HG02588 (cell line): ENCODE measurements at regions not wholly inside any gene's neighbourhood (a gene's known extent, or its start where the extent isn't known, plus 50 kb on each side); places are given as distances from the start of the nearest gene placed in this dataset.
"Not testable (repeated sequence)": the region's sequence is repeated elsewhere in the genome, so short reads cannot be mapped to it uniquely, and the experiment has no call there.

Source experiments
- ATAC-seq: cut with Tn5 transposase; IDR thresholded peaks from one replicate; pipeline ENCODE4 v1.9.1; 2021; ENCODE audit warnings: mild to moderate bottlenecking, moderate library complexity; ENCODE audit not compliant: unreplicated experiment

GRCh38 chr7:13068032-13068431 lies 380.6 kb downstream of the ARL4A start:
- ATAC-seq: no peak

GRCh38 chr7:13069841-13070240 lies 382.4 kb downstream of the ARL4A start:
- ATAC-seq: no peak

- ATAC-seq: no peak
These were observed 384.6 kb downstream of the ARL4A start for GRCh38 chr7:13072014-13072413.

- no peak for ATAC-seq
These were observed 390.0 kb downstream of the ARL4A start for GRCh38 chr7:13077466-13077865.

- no peak for ATAC-seq
These were observed 390.7 kb downstream of the ARL4A start for GRCh38 chr7:13078105-13078504.

- ATAC-seq: no peak
These were observed 403.5 kb downstream of the ARL4A start for GRCh38 chr7:13090959-13091358.

- ATAC-seq: no peak
These were observed 404.7 kb downstream of the ARL4A start for GRCh38 chr7:13091974-13092707.

DNA sequence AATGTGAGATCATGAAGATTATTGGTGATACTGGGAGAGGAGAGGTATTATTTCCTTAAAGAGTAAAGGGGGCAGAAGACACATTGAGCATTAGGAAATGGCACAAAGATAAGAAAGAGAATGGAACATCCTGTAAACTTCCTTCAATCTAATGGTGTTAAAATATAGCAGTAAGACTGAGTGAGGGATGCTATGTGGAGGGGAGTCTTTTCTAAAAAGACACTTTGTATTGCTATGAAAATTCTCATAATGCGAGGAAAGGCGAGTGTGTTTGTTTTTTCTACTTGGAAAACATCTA lies 405.2 kb downstream of the ARL4A start:
- no peak for ATAC-seq

- no peak for ATAC-seq
These were observed 405.7 kb downstream of the ARL4A start for GRCh38 chr7:13093160-13093559.

GRCh38 chr7:13097499-13097898 lies 410.1 kb downstream of the ARL4A start:
- ATAC-seq: no peak

DNA sequence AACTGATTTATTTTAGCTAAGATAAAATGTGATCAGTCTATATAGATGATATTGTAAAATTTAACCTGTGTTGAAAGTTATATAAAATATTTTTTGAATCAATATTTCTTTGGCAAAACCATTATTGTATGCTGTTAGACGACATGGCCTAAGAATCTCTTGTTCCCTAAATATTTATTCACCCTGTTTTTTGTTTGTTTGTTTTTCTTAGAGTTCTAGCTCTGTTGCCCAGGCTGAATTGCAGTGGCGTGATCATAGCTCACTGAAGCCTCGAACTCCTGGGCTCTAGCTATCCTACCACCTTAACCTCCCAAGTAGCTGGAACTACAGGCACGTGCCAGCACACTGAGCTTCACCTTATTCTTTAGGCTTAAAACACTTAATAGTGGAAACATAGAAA lies 410.7 kb downstream of the ARL4A start:
- ATAC-seq: no peak

DNA sequence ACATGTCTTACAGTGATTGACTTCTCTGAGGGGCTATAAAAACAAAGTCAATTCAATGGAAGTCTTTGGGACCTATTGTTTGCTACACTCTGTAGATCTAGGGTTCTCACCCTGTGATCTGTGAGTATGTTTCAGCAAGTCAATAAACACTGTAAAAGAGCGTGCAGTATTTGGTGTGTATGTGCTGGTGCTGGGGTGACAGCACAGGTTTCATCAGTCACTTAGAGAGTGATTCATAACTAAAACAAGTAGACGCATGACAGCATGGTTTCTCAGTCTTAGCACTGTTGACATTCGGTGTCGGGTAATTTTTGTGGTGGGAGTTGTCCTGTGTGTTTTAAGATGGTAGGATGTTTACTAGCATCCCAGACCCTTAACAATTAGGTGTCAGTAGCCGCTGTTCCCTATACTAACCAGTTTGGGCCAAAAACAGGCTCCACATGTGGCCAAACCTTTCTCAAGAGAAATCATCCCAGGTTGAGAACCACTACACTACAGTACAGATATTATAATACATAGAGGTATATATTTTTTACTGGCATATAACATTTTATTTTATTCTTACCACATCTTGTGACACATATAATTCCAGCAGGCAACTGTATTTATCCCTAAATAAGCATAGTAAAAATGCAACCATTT lies 411.8 kb downstream of the ARL4A start:
- ATAC-seq: peak; percentile 89

DNA sequence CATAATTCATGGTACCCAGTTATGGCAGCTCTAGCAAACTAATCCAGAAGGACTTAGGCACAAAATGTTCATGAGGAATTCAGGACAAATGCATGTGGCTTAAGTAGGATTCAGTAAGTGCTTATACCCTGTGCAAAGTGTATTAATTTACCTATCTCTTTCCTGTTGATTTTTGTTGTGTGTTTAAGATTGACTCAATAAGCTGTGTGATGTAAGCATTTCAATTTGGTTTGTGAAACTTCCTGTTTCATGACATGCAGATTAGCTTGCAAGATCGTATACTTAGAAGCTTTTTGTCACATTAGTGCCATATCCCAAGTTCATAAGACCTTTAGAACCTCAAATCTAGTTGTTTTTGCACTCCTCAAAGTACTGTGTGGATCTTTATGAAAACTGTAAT lies 416.7 kb downstream of the ARL4A start:
- no peak for ATAC-seq

DNA sequence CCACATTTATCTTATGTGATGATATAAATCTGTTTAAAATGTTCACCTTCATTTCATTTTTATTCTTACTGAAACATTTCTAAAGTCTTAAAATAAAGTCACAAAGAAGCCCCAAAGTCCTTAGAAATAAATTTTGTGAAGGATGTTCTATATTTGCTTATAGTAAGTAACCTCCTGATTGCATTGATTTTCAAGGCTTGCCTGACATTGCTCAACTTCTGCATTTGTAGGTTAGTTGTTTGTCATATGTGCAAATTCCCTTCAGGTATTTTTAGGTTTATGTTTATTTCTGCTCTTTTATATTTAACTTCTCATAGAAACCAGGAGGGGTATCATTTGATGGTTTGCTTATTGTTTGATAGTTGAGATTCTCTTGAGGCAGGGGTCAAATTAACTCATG lies 417.8 kb downstream of the ARL4A start:
- no peak for ATAC-seq

- ATAC-seq: no peak
These were observed 419.1 kb downstream of the ARL4A start for GRCh38 chr7:13106513-13106912.

DNA sequence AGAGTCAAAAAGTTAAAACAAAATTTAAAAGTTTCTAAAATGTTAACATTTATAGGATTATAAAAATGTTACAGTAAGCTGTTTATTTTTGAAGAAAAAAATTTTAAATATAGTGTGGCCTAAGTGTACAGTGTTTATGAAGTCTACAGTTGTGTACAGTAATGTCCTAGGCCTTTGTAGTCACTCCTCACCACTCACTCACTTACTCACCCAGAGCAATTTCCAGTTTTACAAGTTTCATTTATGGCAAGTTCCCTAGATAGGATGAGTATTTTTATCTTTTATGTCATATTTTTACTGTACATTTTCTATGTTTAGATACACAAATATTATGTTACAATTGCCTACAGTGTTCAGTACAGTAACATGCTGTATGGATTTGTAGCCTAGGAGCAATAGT lies 419.9 kb downstream of the ARL4A start:
- no peak for ATAC-seq

- ATAC-seq: no peak
These were observed 420.6 kb downstream of the ARL4A start for GRCh38 chr7:13108061-13108460.

- ATAC-seq: no peak
These were observed 421.8 kb downstream of the ARL4A start for GRCh38 chr7:13109201-13109600.

DNA sequence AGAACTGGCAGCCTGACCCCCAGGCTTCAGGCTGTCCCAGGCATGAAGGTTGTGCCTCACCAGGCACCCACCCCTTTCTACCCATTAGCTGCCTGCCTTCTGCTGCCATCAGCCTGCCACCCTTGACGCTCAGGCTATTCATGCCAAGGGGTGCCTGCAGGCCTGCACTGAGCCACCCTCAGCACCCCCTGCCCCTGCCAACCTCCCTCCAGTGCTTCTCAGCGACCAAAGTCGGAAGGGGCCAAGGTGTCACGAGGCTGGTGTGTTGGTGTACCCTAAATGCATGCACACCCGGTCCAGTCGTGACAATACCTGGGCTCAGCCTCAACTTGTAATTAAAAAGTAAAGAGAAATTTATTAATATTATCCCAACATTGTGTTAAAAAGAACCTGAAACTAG lies 422.7 kb downstream of the ARL4A start:
- ATAC-seq: no peak

- ATAC-seq: no peak
These were observed 423.8 kb downstream of the ARL4A start for GRCh38 chr7:13111230-13111629.

GRCh38 chr7:13114240-13114639 lies 426.8 kb downstream of the ARL4A start:
- not testable (repeated sequence) for ATAC-seq

GRCh38 chr7:13115157-13115772 lies 427.8 kb downstream of the ARL4A start:
- no peak for ATAC-seq
